Fibroblast of pulmonary artery (primary cell): ENCODE measurements at regions not wholly inside any gene's neighbourhood (a gene's known extent, or its start where the extent isn't known, plus 50 kb on each side); places are given as distances from the start of the nearest gene placed in this dataset.
A peak's percentile ranks its signal among the peaks of the same experiment; 100 is the strongest.

Experiments
- DNase-seq: peaks from one replicate; pipeline ENCODE4 v3.0.0-alpha.2; 2010; ENCODE audit warnings: low read depth
- H3K4me3 ChIP-seq: replicated peaks from 2 replicates; pipeline ENCODE4 v1.5.1; 2011; ENCODE audit warnings: low read depth, mild to moderate bottlenecking, control low read depth, low read length, moderate library complexity
- TF ChIP-seq, protein P1 (sequence below): IDR thresholded peaks from 2 replicates; pipeline ENCODE4 v1.5.1; 2011; ENCODE audit warnings: mild to moderate bottlenecking, control low read depth, low read length, inconsistent platforms; ENCODE audit errors: missing control alignments

DNA sequence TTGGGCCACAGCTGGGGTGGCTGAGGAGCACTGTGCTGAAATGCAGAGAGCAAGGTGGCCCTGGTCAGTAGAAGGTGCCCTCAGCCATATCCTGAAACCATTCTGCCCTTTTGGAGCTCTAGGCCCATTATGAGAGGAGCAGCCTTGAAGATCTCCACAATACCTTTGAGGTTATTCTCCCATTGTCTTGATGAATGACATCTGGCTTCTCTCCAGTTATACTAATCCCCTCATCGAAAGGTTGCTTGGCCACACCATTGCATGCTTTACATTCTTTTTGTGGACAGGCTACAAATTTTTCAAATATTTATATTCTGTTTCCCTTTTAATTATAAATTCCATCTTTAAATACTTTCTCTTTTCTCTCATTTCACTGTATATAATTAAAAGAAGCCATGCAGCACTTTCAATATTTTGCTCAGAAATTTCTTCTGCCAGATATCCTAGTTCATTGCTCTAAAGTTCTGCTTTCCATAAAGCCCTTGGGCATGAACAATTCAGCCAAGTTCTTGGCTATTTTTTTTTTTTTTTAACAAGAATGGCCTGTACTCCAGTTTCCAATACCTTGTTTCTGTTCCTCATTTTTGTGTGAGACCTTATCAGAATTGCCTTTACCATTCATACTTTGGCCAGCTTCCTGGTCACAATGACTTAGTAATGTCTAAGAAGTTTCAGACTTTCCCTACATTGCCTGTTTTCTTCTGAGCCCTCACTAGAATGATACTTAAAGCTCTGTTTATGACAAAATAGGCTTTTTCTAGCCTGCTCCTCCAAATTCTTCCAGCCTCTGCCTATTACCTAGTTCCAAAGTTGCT is 138.9 kb upstream of the SGO1 start:
- DNase-seq: peak; percentile 40
- H3K4me3 ChIP-seq: no peak overlapping the region
- TF ChIP-seq, protein P1, sequence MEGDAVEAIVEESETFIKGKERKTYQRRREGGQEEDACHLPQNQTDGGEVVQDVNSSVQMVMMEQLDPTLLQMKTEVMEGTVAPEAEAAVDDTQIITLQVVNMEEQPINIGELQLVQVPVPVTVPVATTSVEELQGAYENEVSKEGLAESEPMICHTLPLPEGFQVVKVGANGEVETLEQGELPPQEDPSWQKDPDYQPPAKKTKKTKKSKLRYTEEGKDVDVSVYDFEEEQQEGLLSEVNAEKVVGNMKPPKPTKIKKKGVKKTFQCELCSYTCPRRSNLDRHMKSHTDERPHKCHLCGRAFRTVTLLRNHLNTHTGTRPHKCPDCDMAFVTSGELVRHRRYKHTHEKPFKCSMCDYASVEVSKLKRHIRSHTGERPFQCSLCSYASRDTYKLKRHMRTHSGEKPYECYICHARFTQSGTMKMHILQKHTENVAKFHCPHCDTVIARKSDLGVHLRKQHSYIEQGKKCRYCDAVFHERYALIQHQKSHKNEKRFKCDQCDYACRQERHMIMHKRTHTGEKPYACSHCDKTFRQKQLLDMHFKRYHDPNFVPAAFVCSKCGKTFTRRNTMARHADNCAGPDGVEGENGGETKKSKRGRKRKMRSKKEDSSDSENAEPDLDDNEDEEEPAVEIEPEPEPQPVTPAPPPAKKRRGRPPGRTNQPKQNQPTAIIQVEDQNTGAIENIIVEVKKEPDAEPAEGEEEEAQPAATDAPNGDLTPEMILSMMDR: no peak

DNA sequence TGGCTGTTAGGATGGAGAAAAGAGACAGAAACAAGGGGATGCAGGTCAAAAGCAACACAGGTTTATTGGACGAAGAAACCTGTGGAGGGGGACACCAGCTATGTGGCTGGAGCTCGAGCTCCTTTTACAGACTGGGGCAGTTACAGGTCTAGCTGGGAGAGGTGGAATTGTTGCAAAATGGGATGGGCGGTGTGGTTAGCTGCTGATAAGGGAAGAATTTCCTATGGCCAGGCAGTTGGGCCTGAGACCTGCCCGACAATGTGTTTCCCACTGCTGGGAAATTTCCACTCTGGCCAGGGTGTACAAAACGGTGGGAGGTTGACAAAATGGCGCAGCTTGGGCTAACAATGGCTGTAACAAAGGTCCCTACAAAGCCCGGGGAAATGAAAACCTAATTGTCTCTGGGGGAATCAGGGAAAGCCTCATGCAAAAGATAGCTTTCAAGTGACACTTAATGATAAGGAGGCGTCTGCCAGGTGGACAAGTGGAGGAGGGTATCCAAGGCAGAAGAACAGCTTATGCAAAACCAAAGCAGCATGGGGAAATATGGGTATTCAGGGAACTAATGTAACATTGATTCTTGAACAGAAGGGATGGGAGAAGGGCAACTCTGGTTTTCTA is 137.4 kb upstream of the SGO1 start:
- peak; percentile 31 for DNase-seq
- TF ChIP-seq, protein P1: no peak

DNA sequence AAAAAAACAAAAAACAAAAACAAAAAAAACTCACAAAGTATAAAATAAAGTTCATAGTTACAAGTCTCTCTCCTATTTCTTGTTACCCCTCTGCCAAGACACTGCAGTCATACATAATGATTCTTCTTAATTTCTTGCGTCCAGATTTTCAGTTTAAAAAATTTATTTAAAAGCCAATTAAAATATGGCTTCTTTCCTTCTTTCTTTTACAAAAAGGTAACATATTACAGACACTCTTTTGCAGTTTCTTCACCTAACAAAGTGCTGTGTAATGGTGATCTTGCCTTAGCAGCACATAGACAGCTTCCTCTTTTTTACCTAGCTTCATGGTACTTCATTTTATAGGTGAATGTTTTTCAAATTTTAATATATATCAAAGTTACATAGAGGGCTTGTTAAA is 136.1 kb upstream of the SGO1 start:
- H3K4me3 ChIP-seq: no peak overlapping the region
- TF ChIP-seq, protein P1: no peak
- DNase-seq: no peak

More for the DNA sequence above, 137.4 kb upstream of the SGO1 start:
- H3K4me3 ChIP-seq: no peak overlapping the region

DNA sequence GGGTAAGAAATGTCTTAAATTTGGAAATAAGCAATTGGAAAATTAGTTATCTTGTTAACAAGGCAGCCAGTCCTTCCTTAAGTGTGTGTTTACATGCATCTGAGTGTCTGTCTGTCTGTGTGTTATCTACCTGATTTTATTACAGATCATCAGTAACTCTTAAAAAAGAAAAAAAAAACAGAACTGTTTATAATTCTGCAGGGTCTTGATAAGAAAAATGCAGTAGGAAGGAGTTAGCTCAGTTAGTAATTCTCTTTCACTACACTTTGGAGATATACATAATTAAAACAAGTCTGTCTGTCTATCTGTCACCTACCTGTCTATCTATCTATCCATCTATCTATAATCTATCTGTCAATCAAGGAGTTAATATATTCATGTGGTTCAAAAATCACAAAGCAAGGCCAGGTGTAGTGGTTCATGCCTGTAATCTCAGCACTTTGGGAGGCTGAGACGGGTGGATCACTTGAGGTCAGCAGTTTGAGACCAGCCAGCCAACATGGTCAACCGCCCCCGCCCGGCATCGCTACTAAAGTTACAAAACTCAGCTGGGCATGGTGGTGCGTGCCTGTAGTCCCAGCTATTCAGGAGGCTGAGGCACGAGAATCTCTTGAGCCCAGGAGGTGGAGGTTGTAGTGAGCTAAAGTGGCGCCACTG is 135.5 kb upstream of the SGO1 start:
- no peak for DNase-seq
- no peak overlapping the region for H3K4me3 ChIP-seq

DNA sequence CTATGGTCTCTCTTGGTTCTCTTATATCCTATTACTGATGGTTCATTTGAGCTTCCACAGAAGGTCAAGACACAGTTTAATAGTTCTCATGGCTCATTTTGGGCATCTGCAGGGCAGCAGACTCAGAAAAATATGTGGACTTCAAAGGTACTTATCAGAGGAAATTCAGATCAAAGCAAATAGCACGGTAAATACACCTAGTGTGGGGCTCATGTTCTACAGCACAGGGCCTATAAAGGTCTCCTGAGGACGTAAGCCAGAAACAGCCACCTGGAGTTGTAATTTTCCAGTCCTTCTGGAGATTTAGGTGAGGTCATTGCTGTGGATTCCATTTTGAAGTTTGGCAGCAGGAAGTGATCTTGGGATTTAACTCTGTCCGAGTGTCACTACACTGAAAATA is 134.5 kb upstream of the SGO1 start:
- H3K4me3 ChIP-seq: no peak overlapping the region
- TF ChIP-seq, protein P1: no peak
- no peak for DNase-seq

More for the DNA sequence above, 135.5 kb upstream of the SGO1 start:
- TF ChIP-seq, protein P1: no peak

DNA sequence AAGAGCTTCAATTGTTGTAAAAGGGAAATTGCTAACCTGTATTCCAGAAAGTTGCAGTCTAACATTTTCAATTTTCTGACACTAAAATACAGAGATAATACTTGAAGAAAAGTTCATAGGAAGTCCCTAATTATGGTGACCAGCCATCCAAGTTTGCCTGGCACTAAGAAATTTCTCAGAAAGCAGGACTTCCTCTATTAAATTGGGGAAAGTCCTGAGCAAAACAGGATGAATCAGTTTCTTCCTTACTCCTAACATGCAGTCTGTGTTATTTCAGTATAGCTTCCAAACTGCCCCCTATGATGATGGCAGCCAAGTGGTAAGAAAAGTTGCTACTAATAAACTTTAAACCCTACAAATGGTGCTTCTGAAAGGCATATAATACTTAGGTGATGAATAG is 133.5 kb upstream of the SGO1 start:
- H3K4me3 ChIP-seq: no peak overlapping the region
- no peak for DNase-seq
- TF ChIP-seq, protein P1: no peak
